Stimulated activated CD8-positive, alpha-beta memory T cell treated with anti-CD3 and anti-CD28 coated beads, Interleukin-4, amount 100 ng/mL, for 48 hours (primary cell): ENCODE measurements at regions not wholly inside any gene's neighbourhood (a gene's known extent, or its start where the extent isn't known, plus 50 kb on each side); places are given as distances from the start of the nearest gene placed in this dataset.
"Not testable (repeated sequence)": the region's sequence is repeated elsewhere in the genome, so short reads cannot be mapped to it uniquely, and the experiment has no call there.

Experiments
- DNase-seq: peaks from one replicate; pipeline ENCODE4 v3.0.0-alpha.2; 2020

GRCh38 chr1:104488296-104489015, 738.8 kb downstream of the AMY1C start:
- DNase-seq, result no peak

- DNase-seq, result no peak
Observed at GRCh38 chr1:104526158-104526795, 776.6 kb downstream of the AMY1C start.

- no peak for DNase-seq
Observed at GRCh38 chr1:104531990-104532389, 782.3 kb downstream of the AMY1C start.

- DNase-seq, result no peak
Observed at GRCh38 chr1:104574620-104575019, 824.9 kb downstream of the AMY1C start.

GRCh38 chr1:104592926-104593325, 843.2 kb downstream of the AMY1C start:
- DNase-seq, result no peak

- no peak for DNase-seq
Observed at GRCh38 chr1:104593413-104594187, 843.9 kb downstream of the AMY1C start.

GRCh38 chr1:104617474-104617873, 867.8 kb downstream of the AMY1C start:
- DNase-seq, result no peak

GRCh38 chr1:104621221-104621620, 871.5 kb downstream of the AMY1C start:
- no peak for DNase-seq

GRCh38 chr1:104624538-104624937, 874.8 kb downstream of the AMY1C start:
- DNase-seq, result no peak

- no peak for DNase-seq
Observed at GRCh38 chr1:104629589-104629988, 879.9 kb downstream of the AMY1C start.

GRCh38 chr1:104630567-104631149, 881.0 kb downstream of the AMY1C start:
- DNase-seq, result no peak

GRCh38 chr1:104636581-104636980, 886.9 kb downstream of the AMY1C start:
- no peak for DNase-seq

- no peak for DNase-seq
Observed at GRCh38 chr1:104646233-104646632, 896.5 kb downstream of the AMY1C start.

GRCh38 chr1:104648269-104648691, 898.6 kb downstream of the AMY1C start:
- DNase-seq, result no peak

- DNase-seq, result not testable (repeated sequence)
Observed at GRCh38 chr1:104664374-104664773, 914.7 kb downstream of the AMY1C start.

GRCh38 chr1:104665300-104665699, 915.6 kb downstream of the AMY1C start:
- DNase-seq, result no peak

- no peak for DNase-seq
Observed at GRCh38 chr1:104671684-104672353, 922.1 kb downstream of the AMY1C start.

- DNase-seq, result no peak
Observed at GRCh38 chr1:104699433-104699832, 949.7 kb downstream of the AMY1C start.

GRCh38 chr1:104702731-104703130, 953.0 kb downstream of the AMY1C start:
- no peak for DNase-seq

GRCh38 chr1:104706631-104707147, 957.0 kb downstream of the AMY1C start:
- no peak for DNase-seq

- DNase-seq, result no peak
Observed at GRCh38 chr1:104718752-104719151, 969.1 kb downstream of the AMY1C start.

GRCh38 chr1:104720741-104721140, 971.0 kb downstream of the AMY1C start:
- DNase-seq, result no peak

GRCh38 chr1:104726917-104727316, 977.2 kb downstream of the AMY1C start:
- DNase-seq, result no peak
